Common myeloid progenitor, CD34-positive (primary cell): ENCODE measurements at regions not wholly inside any gene's neighbourhood (a gene's known extent, or its start where the extent isn't known, plus 50 kb on each side); places are given as distances from the start of the nearest gene placed in this dataset.

Experiments
- CTCF ChIA-PET: fragments of 350-600 bp; sonication (Branson Sonifier 250); formaldehyde crosslinking; loops from one replicate; lab custom pipeline; 2021; ENCODE audit warnings: antibody characterized with exemption; lab: Charles Lee
- POLR2A ChIA-PET: fragments of 350-600 bp; sonication (Branson Sonifier 250); formaldehyde crosslinking; loops from one replicate; lab custom pipeline; 2021; ENCODE audit warnings: antibody characterized with exemption; lab: Charles Lee
- DNase-seq, 3 donors: peaks; one replicate each; pipeline versions ENCODE4 v3.0.0 to v3.0.0-alpha.2; 2013
- H3K27ac ChIP-seq, 2 experiments: 1 replicate in 1 of 2; 2 replicates in 1 of 2; pipeline ENCODE4 v1.7.0; 2013; ENCODE audit warnings: inconsistent platforms in 2 of 2, low read length in 2 of 2, mild to moderate bottlenecking in 2 of 2, low read depth in 1 of 2, moderate library complexity in 1 of 2; ENCODE audit not compliant: severe bottlenecking in 2 of 2, insufficient read depth in 1 of 2, poor library complexity in 1 of 2
- H3K27me3 ChIP-seq, 5 experiments: replicated peaks in 2 of 5; 1 replicate in 3 of 5; 2 replicates in 2 of 5; pipeline versions ENCODE4 v1.6.1 to v1.7.0; 2013; ENCODE audit warnings: low read length in 4 of 5, mild to moderate bottlenecking in 2 of 5, moderate library complexity in 2 of 5, inconsistent platforms in 1 of 5; ENCODE audit not compliant: insufficient read depth in 5 of 5, control insufficient read depth in 4 of 5
- H3K36me3 ChIP-seq, 4 experiments: 1 replicate in 2 of 4; 2 replicates in 2 of 4; pipeline versions ENCODE4 v1.6.1 to v1.7.0; 2013; ENCODE audit warnings: low read length in 3 of 4, control low read depth in 1 of 4, mild to moderate bottlenecking in 1 of 4; ENCODE audit not compliant: control insufficient read depth in 4 of 4, insufficient read depth in 4 of 4
- H3K4me1 ChIP-seq, 4 experiments: 1 replicate in 3 of 4; 2 replicates in 1 of 4; pipeline versions ENCODE4 v1.6.1 to v1.7.1; 2013; ENCODE audit warnings: low read length in 3 of 4, mild to moderate bottlenecking in 3 of 4, control low read depth in 1 of 4, inconsistent platforms in 1 of 4, moderate library complexity in 1 of 4; ENCODE audit not compliant: control insufficient read depth in 4 of 4, insufficient read depth in 4 of 4; ENCODE audit errors: control extremely low read depth in 1 of 4
- H3K4me3 ChIP-seq, 7 experiments: 1 replicate in 4 of 7; 2 replicates in 3 of 7; pipeline versions ENCODE4 v1.5.1 to v1.7.0; 2013; ENCODE audit warnings: mild to moderate bottlenecking in 7 of 7, low read length in 6 of 7, moderate library complexity in 6 of 7, inconsistent platforms in 2 of 7, low read depth in 2 of 7, control low read depth in 1 of 7; ENCODE audit not compliant: insufficient read depth in 4 of 7, control insufficient read depth in 1 of 7; ENCODE audit errors: extremely low read depth in 1 of 7
- H3K9me3 ChIP-seq, 5 experiments: 1 replicate in 4 of 5; 2 replicates in 1 of 5; pipeline versions ENCODE4 v1.6.1 to v1.7.1; 2013; ENCODE audit warnings: low read length in 4 of 5, mild to moderate bottlenecking in 2 of 5, inconsistent platforms in 1 of 5, low read depth in 1 of 5, moderate library complexity in 1 of 5; ENCODE audit not compliant: control insufficient read depth in 4 of 5, insufficient read depth in 2 of 5; ENCODE audit errors: control extremely low read depth in 1 of 5
- WGBS: methylation state at CpG from one replicate; pipeline ENCODE4 v1.1.5; 2013; ENCODE audit not compliant: insufficient coverage; 5-methylcytosine and 5-hydroxymethylcytosine counted together

DNA sequence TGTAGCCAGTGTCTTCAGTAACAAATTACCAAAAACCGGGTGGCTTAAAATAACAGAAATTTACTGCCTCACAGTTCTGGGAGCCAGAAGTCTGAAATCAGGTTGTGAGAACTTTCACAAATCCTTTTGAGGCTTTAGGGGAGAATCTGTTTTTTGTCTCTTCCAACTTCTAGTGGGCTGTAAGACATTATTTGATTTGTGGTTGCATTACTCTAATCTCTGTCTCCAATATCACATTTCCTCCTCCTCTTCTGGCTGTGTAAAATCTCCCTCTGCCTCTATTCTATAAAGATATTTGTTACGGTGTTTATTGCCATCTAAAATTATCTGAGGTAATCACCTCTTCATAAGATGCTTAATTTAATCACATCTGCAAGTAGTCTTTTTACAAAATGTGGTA, 1039.6 kb upstream of the LRRN3 start:
- no peak overlapping the region for H3K27ac ChIP-seq
- no peak for DNase-seq
- ChIA-PET POLR2A (no interaction called here), CTCF (no interaction called here)
- no peaks in the 10 kb centered on the region for H3K27me3 ChIP-seq
- H3K4me1 ChIP-seq: no peaks in the 10 kb centered on the region
- WGBS: 100% methylated on average over 1 of the region's 2 CpGs
- H3K9me3 ChIP-seq: no peaks in the 10 kb centered on the region
- no peak overlapping the region for H3K4me3 ChIP-seq
- no peaks in the 10 kb centered on the region for H3K36me3 ChIP-seq

- WGBS: 100% methylated on average over 2 of the region's 3 CpGs
- H3K9me3 ChIP-seq: no peaks in the 10 kb centered on the region
- POLR2A ChIA-PET: interaction anchor here (0.6 kb wide), 1 partner anchor 45 kb away, joined by 7 read pairs; no protein-coding TSS in a partner anchor
- CTCF ChIA-PET: no interaction called here
- DNase-seq: no peak
- no peak overlapping the region for H3K4me3 ChIP-seq
- no peak overlapping the region for H3K27ac ChIP-seq
- no peaks in the 10 kb centered on the region for H3K4me1 ChIP-seq
- H3K27me3 ChIP-seq: no peaks in the 10 kb centered on the region
- H3K36me3 ChIP-seq: no peaks in the 10 kb centered on the region
Measured at GRCh38 chr7:110056331-110056730, 1034.6 kb upstream of the LRRN3 start.

DNA sequence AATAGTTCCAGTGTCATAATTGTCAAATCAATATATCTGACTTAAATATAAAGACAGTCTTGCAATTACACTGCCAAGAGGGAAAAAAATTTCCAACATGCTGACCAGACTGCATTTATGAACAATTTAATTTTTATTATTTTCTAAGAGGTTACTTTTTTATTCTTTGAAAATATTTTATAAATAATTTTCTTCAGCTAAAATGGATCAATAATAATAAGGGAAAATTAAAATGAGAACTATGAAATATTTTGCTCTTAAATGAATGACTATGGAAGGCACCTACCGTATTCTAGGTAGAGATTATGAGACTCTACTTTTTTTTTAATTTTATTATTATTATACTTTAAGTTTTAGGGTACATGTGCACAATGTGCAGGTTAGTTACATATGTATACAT, 1032.5 kb upstream of the LRRN3 start:
- Histone ChIP-seq H3K9me3 (no peaks in the 10 kb centered on the region), H3K4me1 (no peaks in the 10 kb centered on the region), H3K27ac (no peak overlapping the region), H3K36me3 (no peaks in the 10 kb centered on the region), H3K27me3 (no peaks in the 10 kb centered on the region), H3K4me3 (no peak overlapping the region)
- no CpG with 5 or more reads among the region's 1 CpG for WGBS
- DNase-seq: no peak
- CTCF ChIA-PET: no interaction called here
- POLR2A ChIA-PET: no interaction called here

DNA sequence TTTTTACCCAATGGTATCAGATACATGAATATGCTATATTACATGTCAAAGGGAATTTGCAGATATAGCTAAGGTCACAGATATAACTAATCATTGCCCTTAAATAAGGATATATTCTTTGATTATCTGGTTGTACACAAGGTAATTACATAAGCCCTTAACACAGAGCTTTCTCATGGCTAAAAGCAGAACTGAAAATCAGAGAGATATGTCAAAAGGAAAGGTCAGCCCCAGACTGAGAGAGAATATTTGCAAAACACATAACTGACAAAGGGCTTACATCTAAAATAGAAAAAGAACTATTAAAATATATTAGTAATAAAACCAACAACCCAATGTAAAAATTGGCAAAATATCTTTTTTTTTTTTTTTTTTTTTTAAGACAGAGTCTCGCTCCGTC, 1029.5 kb upstream of the LRRN3 start:
- ChIA-PET POLR2A (no interaction called here), CTCF (no interaction called here)
- Histone ChIP-seq H3K27ac (no peak overlapping the region), H3K9me3 (no peaks in the 10 kb centered on the region), H3K36me3 (no peaks in the 10 kb centered on the region), H3K4me1 (no peaks in the 10 kb centered on the region), H3K27me3 (no peaks in the 10 kb centered on the region), H3K4me3 (no peak overlapping the region)
- DNase-seq: no peak
- WGBS: 100% methylated on average over 2 of the region's 2 CpGs

- H3K4me3 ChIP-seq: no peak overlapping the region
- H3K4me1 ChIP-seq: no peaks in the 10 kb centered on the region
- H3K9me3 ChIP-seq: no peaks in the 10 kb centered on the region
- 100% methylated on average over 1 of the region's 3 CpGs for WGBS
- no peak overlapping the region for H3K27ac ChIP-seq
- DNase-seq: no peak
- CTCF ChIA-PET: no interaction called here
- no peaks in the 10 kb centered on the region for H3K27me3 ChIP-seq
- H3K36me3 ChIP-seq: no peaks in the 10 kb centered on the region
- POLR2A ChIA-PET: no interaction called here
Measured at GRCh38 chr7:110065121-110065520, 1025.8 kb upstream of the LRRN3 start.

DNA sequence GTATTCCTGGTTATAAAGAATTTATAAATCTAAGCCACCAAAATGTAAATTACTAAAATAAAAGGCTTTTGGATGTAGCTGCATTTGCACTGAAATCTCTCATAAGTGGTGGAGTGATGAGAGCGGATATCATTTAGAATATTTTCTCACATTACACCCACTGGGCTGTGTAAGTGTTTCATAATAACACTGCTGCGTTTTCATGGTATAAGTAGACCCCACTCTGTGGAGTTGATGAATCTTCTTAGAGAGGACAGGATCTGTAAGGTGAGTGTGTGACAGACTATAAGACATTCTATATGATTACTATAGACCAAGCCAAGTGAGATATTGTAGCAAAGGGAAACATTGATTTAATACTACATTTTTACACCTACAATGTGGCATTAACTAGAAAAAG, 1024.1 kb upstream of the LRRN3 start:
- CTCF ChIA-PET: no interaction called here
- Histone ChIP-seq H3K4me3 (no peak overlapping the region), H3K36me3 (no peaks in the 10 kb centered on the region), H3K4me1 (no peaks in the 10 kb centered on the region), H3K9me3 (no peaks in the 10 kb centered on the region), H3K27me3 (no peaks in the 10 kb centered on the region), H3K27ac (no peak overlapping the region)
- POLR2A ChIA-PET: no interaction called here
- DNase-seq: no peak
- no CpG with 5 or more reads among the region's 2 CpGs for WGBS

DNA sequence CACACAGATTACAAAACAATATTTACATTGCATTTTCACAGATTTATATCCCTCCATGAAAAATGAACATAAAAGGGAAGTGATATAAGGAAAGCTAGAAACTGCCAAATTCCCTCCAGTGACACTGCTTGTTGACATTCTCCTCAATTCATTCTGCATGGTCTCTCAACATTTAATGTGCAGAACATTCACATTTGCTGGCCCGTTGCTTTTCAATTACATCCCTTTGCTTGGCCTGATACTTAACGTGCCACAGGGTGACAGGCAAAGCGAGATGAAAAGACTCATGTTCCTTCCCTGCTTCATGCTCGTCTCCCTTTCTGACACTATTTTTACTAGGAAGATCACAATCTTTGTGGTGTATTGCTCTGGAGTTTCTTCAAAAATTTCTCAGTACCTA, 1019.7 kb upstream of the LRRN3 start:
- Histone ChIP-seq H3K27ac (no peak overlapping the region), H3K36me3 (no peaks in the 10 kb centered on the region), H3K27me3 (no peaks in the 10 kb centered on the region), H3K4me1 (no peaks in the 10 kb centered on the region), H3K4me3 (no peak overlapping the region), H3K9me3 (no peaks in the 10 kb centered on the region)
- CTCF ChIA-PET: no interaction called here
- no peak for DNase-seq
- WGBS: 75% methylated on average over 4 of the region's 4 CpGs
- POLR2A ChIA-PET: no interaction called here
